ENCODE measurements at regions not wholly inside any gene's neighbourhood (a gene's known extent, or its start where the extent isn't known, plus 50 kb on each side); places are given as distances from the start of the nearest gene placed in this dataset.

- no peaks in the 10 kb centered on the region for H3K4me1 Mint-ChIP-seq (ENCODE audit: low read depth in 2 of 2)
- no peaks in the 10 kb centered on the region for H3K27me3 Mint-ChIP-seq
- H3K9me3 Mint-ChIP-seq: peaks cover 2 to 7% of the 10 kb centered on the region in 2 donors
- H3K27ac Mint-ChIP-seq: no peak overlapping the region
- DNase-seq (no peak), ATAC-seq (replicated peaks) (no peak)
- no peak overlapping the region for H3K4me3 Mint-ChIP-seq
- H3K36me3 Mint-ChIP-seq (ENCODE audit: insufficient read depth): no peaks in the 10 kb centered on the region
Measured at GRCh38 chr4:136881666-136882065, 650.6 kb downstream of the PCDH18 start.

GRCh38 chr4:136873555-136873954 is 658.7 kb downstream of the PCDH18 start:
- ATAC-seq (replicated peaks): no peak
- no peaks in the 10 kb centered on the region for H3K27me3 Mint-ChIP-seq

GRCh38 chr4:136867465-136867864 is 664.8 kb downstream of the PCDH18 start:
- Mint-ChIP-seq H3K9me3 (no peaks in the 10 kb centered on the region), H3K36me3 (ENCODE audit: insufficient read depth) (no peaks in the 10 kb centered on the region), H3K27ac (no peak overlapping the region), H3K4me3 (no peak overlapping the region), H3K4me1 (ENCODE audit: low read depth in 2 of 2) (peaks cover 0 to 5% of the 10 kb centered on the region in 2 donors), H3K27me3 (no peaks in the 10 kb centered on the region)
- ATAC-seq (replicated peaks): no peak
- no peak for DNase-seq

More at GRCh38 chr4:136873555-136873954, 658.7 kb downstream of the PCDH18 start:
- no peaks in the 10 kb centered on the region for H3K4me1 Mint-ChIP-seq (ENCODE audit: low read depth in 2 of 2)
- no peak overlapping the region for H3K4me3 Mint-ChIP-seq
- no peak overlapping the region for H3K27ac Mint-ChIP-seq
- no peak for DNase-seq
- H3K36me3 Mint-ChIP-seq (ENCODE audit: insufficient read depth): no peaks in the 10 kb centered on the region
- peaks cover 2 to 7% of the 10 kb centered on the region in 2 donors for H3K9me3 Mint-ChIP-seq

- DNase-seq (no peak), ATAC-seq (replicated peaks) (no peak)
- Mint-ChIP-seq H3K27ac (no peak overlapping the region), H3K36me3 (ENCODE audit: insufficient read depth) (no peaks in the 10 kb centered on the region), H3K27me3 (no peaks in the 10 kb centered on the region), H3K9me3 (no peaks in the 10 kb centered on the region), H3K4me1 (ENCODE audit: low read depth in 2 of 2) (peaks cover 0 to 5% of the 10 kb centered on the region in 2 donors), H3K4me3 (no peak overlapping the region)
Measured at GRCh38 chr4:136865526-136865925, 666.8 kb downstream of the PCDH18 start.

- Mint-ChIP-seq H3K9me3 (no peaks in the 10 kb centered on the region), H3K36me3 (ENCODE audit: insufficient read depth) (no peaks in the 10 kb centered on the region), H3K27ac (no peak overlapping the region), H3K4me1 (ENCODE audit: low read depth in 2 of 2) (peaks cover 0 to 5% of the 10 kb centered on the region in 2 donors), H3K27me3 (no peaks in the 10 kb centered on the region), H3K4me3 (no peak overlapping the region)
- ATAC-seq (replicated peaks) (no peak), DNase-seq (peak in 2 of 3 experiments; percentile 6 to 34)
Measured at GRCh38 chr4:136864604-136865185, 667.6 kb downstream of the PCDH18 start.

- ATAC-seq (replicated peaks): no peak
- H3K4me3 Mint-ChIP-seq: no peak overlapping the region
- no peak for DNase-seq
- H3K36me3 Mint-ChIP-seq (ENCODE audit: insufficient read depth): no peaks in the 10 kb centered on the region
- no peaks in the 10 kb centered on the region for H3K27me3 Mint-ChIP-seq
- no peaks in the 10 kb centered on the region for H3K9me3 Mint-ChIP-seq
- no peak overlapping the region for H3K27ac Mint-ChIP-seq
- H3K4me1 Mint-ChIP-seq (ENCODE audit: low read depth in 2 of 2): peaks cover 0 to 5% of the 10 kb centered on the region in 2 donors
Measured at GRCh38 chr4:136863756-136864155, 668.5 kb downstream of the PCDH18 start.

GRCh38 chr4:136862653-136863052 is 669.6 kb downstream of the PCDH18 start:
- ATAC-seq (replicated peaks) (no peak), DNase-seq (no peak)
- peaks cover 0 to 5% of the 10 kb centered on the region in 2 donors for H3K4me1 Mint-ChIP-seq (ENCODE audit: low read depth in 2 of 2)
- no peak overlapping the region for H3K4me3 Mint-ChIP-seq
- H3K27me3 Mint-ChIP-seq: no peaks in the 10 kb centered on the region
- no peak overlapping the region for H3K27ac Mint-ChIP-seq
- no peaks in the 10 kb centered on the region for H3K9me3 Mint-ChIP-seq
- no peaks in the 10 kb centered on the region for H3K36me3 Mint-ChIP-seq (ENCODE audit: insufficient read depth)

- ATAC-seq (replicated peaks) (no peak), DNase-seq (no peak)
- H3K9me3 Mint-ChIP-seq: no peaks in the 10 kb centered on the region
- peaks cover 0 to 5% of the 10 kb centered on the region in 2 donors for H3K4me1 Mint-ChIP-seq (ENCODE audit: low read depth in 2 of 2)
- no peaks in the 10 kb centered on the region for H3K27me3 Mint-ChIP-seq
- no peaks in the 10 kb centered on the region for H3K36me3 Mint-ChIP-seq (ENCODE audit: insufficient read depth)
- H3K27ac Mint-ChIP-seq: no peak overlapping the region
- no peak overlapping the region for H3K4me3 Mint-ChIP-seq
Measured at GRCh38 chr4:136861091-136861490, 671.2 kb downstream of the PCDH18 start.

- DNase-seq (no peak), ATAC-seq (replicated peaks) (no peak)
- Mint-ChIP-seq H3K36me3 (ENCODE audit: insufficient read depth) (no peaks in the 10 kb centered on the region), H3K27me3 (no peaks in the 10 kb centered on the region), H3K4me3 (no peak overlapping the region), H3K9me3 (peaks cover 2 to 7% of the 10 kb centered on the region in 2 donors), H3K27ac (no peak overlapping the region), H3K4me1 (ENCODE audit: low read depth in 2 of 2) (peaks cover 0 to 3% of the 10 kb centered on the region in 2 donors)
Measured at GRCh38 chr4:136858903-136859302, 673.4 kb downstream of the PCDH18 start.

- Mint-ChIP-seq H3K9me3 (peaks cover 2 to 7% of the 10 kb centered on the region in 2 donors), H3K27ac (no peak overlapping the region), H3K4me1 (ENCODE audit: low read depth in 2 of 2) (no peaks in the 10 kb centered on the region), H3K36me3 (ENCODE audit: insufficient read depth) (no peaks in the 10 kb centered on the region), H3K27me3 (no peaks in the 10 kb centered on the region), H3K4me3 (no peak overlapping the region)
- no peak for DNase-seq
- ATAC-seq (replicated peaks): no peak
Measured at GRCh38 chr4:136855886-136856285, 676.4 kb downstream of the PCDH18 start.

GRCh38 chr4:136850446-136850845 is 681.8 kb downstream of the PCDH18 start:
- Mint-ChIP-seq H3K27me3 (no peaks in the 10 kb centered on the region), H3K9me3 (peaks cover 2 to 11% of the 10 kb centered on the region in 2 donors), H3K4me3 (no peak overlapping the region), H3K36me3 (ENCODE audit: insufficient read depth) (no peaks in the 10 kb centered on the region), H3K27ac (no peak overlapping the region), H3K4me1 (ENCODE audit: low read depth in 2 of 2) (no peaks in the 10 kb centered on the region)
- no peak for ATAC-seq (replicated peaks)
- DNase-seq: no peak

- Mint-ChIP-seq H3K27me3 (no peaks in the 10 kb centered on the region), H3K9me3 (peaks cover 0 to 8% of the 10 kb centered on the region in 2 donors), H3K36me3 (ENCODE audit: insufficient read depth) (no peaks in the 10 kb centered on the region), H3K4me1 (ENCODE audit: low read depth in 2 of 2) (no peaks in the 10 kb centered on the region), H3K4me3 (no peak overlapping the region), H3K27ac (no peak overlapping the region)
- ATAC-seq (replicated peaks): no peak
- no peak for DNase-seq
Measured at GRCh38 chr4:136847881-136848621, 684.2 kb downstream of the PCDH18 start.

- no peak for ATAC-seq (replicated peaks)
- H3K9me3 Mint-ChIP-seq: peaks cover 3 to 16% of the 10 kb centered on the region in 2 donors
Measured at GRCh38 chr4:136841526-136841925, 690.8 kb downstream of the PCDH18 start.

GRCh38 chr4:136838607-136839006 is 693.7 kb downstream of the PCDH18 start:
- ATAC-seq (replicated peaks) (no peak), DNase-seq (no peak)
- no peak overlapping the region for H3K27ac Mint-ChIP-seq
- no peaks in the 10 kb centered on the region for H3K27me3 Mint-ChIP-seq
- H3K4me1 Mint-ChIP-seq (ENCODE audit: low read depth in 2 of 2): no peaks in the 10 kb centered on the region
- peaks cover 4 to 8% of the 10 kb centered on the region in 2 donors for H3K9me3 Mint-ChIP-seq
- H3K36me3 Mint-ChIP-seq (ENCODE audit: insufficient read depth): no peaks in the 10 kb centered on the region
- no peak overlapping the region for H3K4me3 Mint-ChIP-seq

More at GRCh38 chr4:136841526-136841925, 690.8 kb downstream of the PCDH18 start:
- Mint-ChIP-seq H3K27me3 (no peaks in the 10 kb centered on the region), H3K36me3 (ENCODE audit: insufficient read depth) (no peaks in the 10 kb centered on the region), H3K4me3 (no peak overlapping the region), H3K27ac (no peak overlapping the region), H3K4me1 (ENCODE audit: low read depth in 2 of 2) (no peaks in the 10 kb centered on the region)
- DNase-seq: no peak
